Stimulated activated CD8-positive, alpha-beta memory T cell treated with anti-CD3 and anti-CD28 coated beads, Interleukin-15, amount 100 ng/mL, for 4 hours (primary cell): ENCODE measurements at regions not wholly inside any gene's neighbourhood (a gene's known extent, or its start where the extent isn't known, plus 50 kb on each side); places are given as distances from the start of the nearest gene placed in this dataset.

Experiments
- DNase-seq, 2 donors: peaks; one replicate each; pipeline ENCODE4 v3.0.0-alpha.2; 2020; ENCODE audit warnings: low read depth in 2 of 2

DNA sequence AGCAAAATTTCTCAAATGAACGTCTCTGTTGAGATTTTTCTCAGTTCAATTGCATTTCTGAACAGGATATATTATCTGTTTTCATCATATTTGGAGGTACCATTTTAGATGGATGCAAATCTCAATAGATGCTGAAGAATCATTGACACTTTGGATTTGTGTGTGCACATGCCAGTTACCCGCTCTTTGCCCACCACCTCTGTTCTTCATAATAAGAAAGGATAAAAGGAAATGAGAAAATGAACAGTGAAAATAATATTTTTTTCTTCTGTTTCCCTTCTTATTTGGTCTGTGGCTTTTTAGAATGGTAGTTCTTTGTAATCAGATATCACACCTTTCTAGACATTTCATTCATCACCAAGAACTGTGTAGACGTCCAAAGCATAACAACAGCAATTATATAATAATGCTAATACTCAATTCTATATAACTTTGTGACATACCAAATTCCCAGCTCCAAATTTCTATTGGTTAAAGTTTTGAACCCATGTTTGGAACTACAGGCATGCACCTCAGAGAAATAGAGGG is 256.7 kb upstream of the SATB1 start:
- DNase-seq = no peak

DNA sequence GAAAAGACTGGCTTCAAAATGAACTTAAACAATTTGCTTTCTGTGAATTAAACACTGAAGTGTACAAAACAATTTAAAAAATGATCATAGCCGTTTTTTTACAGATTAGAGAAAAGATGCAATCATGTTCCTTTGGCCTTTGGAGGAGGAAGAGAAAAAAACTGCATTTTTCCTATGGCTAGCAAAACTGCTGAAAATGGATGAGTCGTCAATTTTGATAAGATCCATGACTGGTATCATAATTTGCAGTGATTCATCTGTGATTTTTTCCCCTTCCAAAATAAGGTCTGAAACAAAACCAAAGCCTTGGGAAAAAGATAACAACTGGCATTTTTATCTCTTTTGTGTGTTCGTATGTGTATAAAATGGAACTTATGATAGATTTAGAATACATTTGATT is 255.6 kb upstream of the SATB1 start:
- DNase-seq = no peak

GRCh38 chr3:18679238-18679637 is 254.1 kb upstream of the SATB1 start:
- no peak for DNase-seq

DNA sequence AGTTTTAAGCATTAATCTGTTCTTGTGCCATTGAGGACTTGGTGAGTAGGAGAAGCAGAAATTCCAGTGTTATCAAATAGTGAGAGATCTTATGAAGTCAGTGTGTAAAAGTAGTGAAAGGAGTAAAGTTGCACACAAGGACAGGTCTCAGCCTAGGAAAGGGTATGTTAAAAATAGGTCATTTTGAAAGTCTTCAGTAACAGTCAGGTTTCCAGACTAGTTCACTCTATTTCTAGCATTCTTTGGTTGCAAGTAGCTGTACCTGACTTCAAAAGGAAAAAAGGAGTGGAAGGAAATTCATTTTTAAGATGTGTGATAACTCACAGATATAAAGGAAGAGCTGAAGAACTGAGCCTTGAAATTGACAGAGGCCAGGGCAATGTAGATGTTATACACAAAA is 250.1 kb upstream of the SATB1 start:
- DNase-seq = no peak

DNA sequence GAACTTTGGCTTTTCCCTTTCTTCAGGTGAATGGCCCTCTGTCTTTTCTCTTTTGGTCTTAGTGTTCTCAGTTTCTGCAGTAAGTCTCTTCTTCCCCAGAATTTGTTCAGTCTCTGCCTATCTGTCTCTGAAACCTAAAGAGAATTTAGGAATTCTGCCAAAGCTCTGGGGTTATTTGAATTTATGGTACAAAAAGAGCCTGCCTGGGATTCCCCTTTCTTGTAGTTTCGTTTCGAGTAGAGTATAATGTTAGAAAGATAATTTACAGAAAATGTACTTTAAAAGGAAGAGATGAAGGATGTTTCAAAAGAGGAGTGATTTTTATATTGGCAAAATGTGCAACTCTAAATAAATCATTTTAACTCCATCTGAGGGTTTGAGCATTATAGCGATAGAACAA is 247.4 kb upstream of the SATB1 start:
- DNase-seq = no peak

DNA sequence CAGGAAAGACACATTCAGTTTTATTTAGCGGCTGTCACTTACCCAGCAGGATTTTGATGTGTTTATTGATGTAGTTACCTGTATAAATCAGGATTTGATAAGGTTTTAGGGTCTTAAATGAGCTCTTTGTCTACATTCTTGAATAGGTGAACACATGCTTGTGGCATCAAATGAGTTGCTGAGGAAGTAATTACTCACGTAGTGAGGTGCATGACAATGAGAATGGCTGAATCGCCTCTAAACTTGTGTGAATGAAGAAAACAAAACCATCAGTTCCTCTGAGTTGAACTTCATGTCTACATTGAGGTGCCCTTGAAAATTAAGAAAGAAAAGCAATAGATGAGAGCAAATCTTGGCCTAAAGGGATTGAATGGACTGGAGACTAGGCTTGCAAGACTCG is 245.6 kb upstream of the SATB1 start:
- DNase-seq = no peak

GRCh38 chr3:18669374-18669773 is 244.2 kb upstream of the SATB1 start:
- no peak for DNase-seq

DNA sequence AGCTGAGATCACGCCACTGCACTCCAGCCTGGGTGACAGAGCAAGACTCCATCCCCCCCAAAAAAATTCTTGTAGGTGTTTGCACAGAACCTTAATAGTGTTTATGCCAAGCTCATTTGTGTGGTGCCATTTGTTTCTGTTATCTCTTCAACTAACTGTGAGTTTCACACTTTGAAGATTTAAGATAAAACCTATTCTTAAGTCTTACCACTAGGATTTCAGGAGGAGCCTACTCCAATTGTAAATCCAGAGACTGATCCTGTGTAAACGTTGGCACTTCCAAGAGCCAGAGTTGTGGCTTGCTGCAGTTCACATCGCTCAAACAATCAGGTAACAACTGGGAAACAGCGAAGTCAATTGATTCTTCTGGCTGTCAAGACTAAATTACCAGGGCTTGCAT is 242.4 kb upstream of the SATB1 start:
- DNase-seq = no peak

DNA sequence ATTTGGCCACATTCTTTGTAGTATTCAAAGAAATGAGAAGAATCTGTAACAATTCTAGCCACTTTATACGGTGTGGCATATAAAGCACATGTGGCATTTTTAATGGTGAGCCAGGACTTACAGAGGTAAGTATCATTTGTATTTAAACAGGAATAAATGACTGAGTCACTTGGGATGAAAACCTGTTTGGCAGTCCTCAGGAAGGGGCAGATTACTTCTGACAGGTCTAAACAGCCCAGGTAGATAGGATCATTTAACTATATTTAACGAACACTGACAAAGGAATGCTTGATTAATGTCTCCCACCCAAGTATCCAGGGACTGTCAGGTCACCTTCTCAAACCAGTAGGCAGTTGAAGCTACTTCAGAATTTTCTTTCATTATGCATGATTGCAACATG is 241.5 kb upstream of the SATB1 start:
- DNase-seq = no peak

DNA sequence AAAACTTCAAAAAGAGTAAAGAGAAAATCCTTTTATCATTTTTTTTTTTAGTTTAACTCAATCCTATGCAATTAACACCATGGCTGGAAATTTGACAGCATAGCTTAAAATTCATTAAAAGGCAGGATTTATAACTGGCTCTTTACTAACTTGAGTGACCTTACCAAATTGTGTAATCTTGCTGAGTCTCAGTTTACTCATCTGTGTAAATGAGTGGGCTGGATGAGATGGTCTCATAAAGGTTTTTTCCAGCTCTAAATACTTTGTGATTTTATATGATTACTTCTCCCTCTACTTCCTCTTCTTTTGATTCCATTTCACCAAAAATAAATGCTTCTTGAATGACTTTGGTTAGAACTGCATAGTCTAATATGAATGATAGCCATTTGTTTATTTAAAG is 234.9 kb upstream of the SATB1 start:
- no peak for DNase-seq

GRCh38 chr3:18657858-18658820 is 233.0 kb upstream of the SATB1 start:
- no peak for DNase-seq

DNA sequence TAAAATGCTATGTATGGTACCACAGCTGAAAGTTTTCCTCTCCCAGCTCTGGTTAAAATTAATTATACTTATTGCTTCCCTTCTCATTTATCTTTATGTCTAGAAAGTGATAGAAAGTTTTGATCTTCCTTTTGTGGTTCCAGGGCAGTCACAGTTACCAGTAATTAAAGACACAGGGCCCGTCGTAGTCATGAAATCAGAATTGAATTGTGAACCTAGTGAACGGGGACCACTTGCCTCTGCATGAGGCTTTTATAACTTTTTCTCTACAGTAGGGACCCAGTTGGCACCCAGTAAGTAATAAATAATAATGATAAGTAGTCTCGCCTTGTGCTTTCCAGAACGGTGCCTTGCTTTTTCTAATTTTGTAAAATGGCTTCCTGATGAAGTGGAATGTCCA is 231.7 kb upstream of the SATB1 start:
- DNase-seq = no peak

DNA sequence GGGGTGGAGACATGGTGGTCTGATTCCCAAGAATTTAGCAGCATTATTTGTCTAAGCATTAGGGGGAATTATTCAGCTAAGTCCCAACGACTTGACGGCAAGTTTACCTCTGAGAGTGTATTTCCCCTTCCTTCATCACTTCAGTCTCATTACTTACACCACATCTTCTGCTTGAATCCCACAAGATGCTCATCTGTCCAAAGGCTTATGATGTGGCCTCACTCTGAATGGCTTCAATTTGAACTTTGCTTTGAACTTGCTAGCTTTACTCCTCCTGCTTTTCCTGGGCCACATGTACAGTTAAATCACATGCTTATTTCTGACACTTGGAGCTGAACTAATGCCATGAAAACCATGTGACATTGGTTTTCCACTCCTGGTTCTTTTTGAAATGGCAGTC is 231.3 kb upstream of the SATB1 start:
- DNase-seq = no peak

DNA sequence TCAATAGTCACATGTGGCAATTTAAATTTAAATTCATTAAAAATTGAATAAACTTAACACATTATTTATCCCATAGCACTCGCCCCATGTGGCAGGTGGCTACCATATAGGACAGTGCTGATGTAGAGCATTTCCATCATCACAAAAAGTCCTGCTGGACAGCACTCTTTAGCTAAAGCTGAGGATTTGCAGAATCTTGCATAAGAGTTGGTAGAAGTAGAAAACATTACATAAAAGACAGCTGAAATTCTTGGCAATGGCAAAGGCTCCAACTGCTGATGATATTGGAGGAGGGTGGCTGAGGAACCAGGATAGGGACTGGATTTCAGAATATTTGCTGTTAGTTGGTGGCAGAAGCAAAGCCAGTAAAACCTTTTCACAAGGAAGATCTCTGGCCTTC is 230.7 kb upstream of the SATB1 start:
- DNase-seq = no peak

- DNase-seq = no peak
Measured at GRCh38 chr3:18652781-18653180, 227.6 kb upstream of the SATB1 start.

- DNase-seq = no peak
Measured at GRCh38 chr3:18650731-18651130, 225.6 kb upstream of the SATB1 start.

- DNase-seq = no peak
Measured at GRCh38 chr3:18649666-18650363, 224.7 kb upstream of the SATB1 start.

DNA sequence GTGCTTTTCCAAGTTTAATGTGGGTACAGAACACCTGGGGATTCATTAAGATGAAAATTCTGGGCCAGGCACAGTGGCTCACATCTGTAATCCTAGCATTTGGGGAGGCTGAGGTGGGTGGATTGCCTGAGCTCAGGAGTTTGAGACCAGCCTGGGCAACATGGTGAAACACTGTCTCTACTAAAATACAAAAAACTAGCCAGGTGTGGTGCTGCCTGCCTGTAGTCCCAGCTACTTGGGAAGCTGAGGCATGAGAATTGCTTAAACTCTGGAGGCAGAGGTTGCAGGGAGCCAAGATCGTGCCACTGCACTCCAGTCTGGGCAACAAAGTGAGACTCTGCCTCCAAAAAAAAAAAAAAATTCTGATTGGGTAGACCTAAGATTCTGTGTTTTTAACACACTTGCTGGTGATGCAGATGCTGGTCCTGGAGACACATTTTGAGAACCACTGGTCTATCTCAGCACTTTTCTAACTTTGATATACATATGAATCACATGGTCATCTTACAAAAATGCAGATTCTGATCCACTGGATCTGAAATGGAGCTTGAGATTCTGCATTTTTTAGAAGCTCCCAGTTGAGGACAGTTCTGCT is 223.8 kb upstream of the SATB1 start:
- DNase-seq = no peak

GRCh38 chr3:18648159-18648558 is 223.0 kb upstream of the SATB1 start:
- DNase-seq = no peak

DNA sequence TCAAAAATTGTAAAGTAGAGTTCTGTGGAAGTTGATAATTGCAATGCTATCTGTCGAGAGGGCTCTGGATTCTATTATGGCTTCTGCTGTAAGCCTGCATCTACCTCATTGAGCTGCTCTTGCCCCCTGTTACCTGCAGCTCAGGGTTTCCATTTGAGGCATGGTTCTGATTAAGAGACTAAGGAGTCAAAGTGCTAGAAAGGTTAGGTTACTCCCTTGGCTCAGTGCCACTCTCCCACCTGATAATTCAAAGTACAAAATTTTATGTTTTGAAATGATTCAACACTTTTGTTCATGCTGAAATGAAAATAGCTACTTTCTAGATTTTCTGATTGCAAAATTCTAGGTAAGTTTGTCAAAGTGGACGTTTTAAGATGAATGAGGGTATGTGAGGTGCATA is 220.5 kb upstream of the SATB1 start:
- no peak for DNase-seq

DNA sequence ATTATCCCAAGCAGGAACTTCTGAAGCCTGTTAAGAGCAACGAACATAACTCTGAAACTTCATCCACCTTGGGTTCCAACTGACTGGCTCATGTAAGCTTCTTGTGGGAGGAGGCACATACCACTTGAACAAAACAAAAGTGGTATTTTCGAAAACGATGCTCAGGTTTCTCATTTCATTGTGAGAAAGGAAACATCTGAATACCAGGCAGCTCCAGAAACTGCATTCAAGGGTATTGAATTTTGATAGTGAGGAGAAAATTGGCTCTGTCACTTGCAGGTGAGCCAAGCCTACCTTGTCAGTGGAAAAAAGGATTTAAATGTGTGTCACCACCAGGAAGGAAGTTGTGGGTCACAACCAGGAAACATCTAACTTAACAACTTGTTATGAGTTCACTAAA is 218.1 kb upstream of the SATB1 start:
- DNase-seq = no peak

- DNase-seq = no peak
Measured at GRCh38 chr3:18641916-18642315, 216.8 kb upstream of the SATB1 start.

DNA sequence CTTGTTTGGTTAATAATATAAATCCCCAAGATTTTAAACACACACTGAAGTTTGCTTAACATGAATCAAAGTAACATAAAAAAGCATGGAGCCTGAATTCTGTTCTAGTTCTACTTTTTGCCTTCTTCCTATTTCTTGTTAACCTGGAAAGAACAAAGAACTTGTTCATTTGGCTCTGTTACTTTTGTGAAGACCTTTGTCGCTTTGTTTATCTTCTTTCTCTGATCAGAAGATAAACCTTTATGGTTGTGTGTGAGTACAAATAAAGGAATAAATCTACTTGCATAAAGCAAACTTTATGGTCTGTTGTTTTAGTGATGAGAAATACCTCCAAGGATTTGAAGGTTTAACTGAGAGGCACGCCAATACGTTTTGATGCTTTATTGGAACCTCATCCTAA is 210.1 kb upstream of the SATB1 start:
- DNase-seq = no peak
